NB4 (cell line): ENCODE measurements at regions not wholly inside any gene's neighbourhood (a gene's known extent, or its start where the extent isn't known, plus 50 kb on each side); places are given as distances from the start of the nearest gene placed in this dataset.

ENCODE experiments used
- POLR2A ChIP-seq: IDR thresholded peaks from 2 replicates; pipeline ENCODE4 v1.6.1; 2011; ENCODE audit warnings: mild to moderate bottlenecking; ENCODE audit not compliant: insufficient read length; ENCODE audit errors: extremely low read depth
- TF ChIP-seq, protein P1 (sequence below): IDR thresholded peaks from one replicate; pipeline ENCODE4 v1.5.1; 2012; ENCODE audit warnings: low read depth, low read length

DNA sequence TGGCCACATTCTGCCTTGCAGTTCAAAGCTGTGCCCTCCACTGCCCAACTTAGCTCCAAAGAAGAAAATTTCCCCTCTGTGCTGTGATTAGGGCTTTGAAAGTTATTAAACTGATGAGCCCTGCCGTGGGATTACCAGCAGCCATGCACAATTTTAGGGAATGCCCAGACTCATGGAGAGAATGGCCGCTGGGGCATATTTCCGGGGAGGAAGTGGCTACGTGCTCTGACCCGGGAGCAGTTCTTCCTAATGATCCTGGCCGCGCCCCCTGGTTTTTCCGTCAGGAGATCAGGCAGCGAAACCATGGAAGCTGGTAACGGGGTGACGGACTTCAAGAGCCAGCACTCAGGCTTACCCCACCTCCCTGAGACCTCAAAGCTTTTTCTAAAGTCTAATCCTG is 365.5 kb upstream of the PFKP start:
- TF ChIP-seq, protein P1, sequence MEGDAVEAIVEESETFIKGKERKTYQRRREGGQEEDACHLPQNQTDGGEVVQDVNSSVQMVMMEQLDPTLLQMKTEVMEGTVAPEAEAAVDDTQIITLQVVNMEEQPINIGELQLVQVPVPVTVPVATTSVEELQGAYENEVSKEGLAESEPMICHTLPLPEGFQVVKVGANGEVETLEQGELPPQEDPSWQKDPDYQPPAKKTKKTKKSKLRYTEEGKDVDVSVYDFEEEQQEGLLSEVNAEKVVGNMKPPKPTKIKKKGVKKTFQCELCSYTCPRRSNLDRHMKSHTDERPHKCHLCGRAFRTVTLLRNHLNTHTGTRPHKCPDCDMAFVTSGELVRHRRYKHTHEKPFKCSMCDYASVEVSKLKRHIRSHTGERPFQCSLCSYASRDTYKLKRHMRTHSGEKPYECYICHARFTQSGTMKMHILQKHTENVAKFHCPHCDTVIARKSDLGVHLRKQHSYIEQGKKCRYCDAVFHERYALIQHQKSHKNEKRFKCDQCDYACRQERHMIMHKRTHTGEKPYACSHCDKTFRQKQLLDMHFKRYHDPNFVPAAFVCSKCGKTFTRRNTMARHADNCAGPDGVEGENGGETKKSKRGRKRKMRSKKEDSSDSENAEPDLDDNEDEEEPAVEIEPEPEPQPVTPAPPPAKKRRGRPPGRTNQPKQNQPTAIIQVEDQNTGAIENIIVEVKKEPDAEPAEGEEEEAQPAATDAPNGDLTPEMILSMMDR, result no peak
- TF ChIP-seq POLR2A, result no peak
